HEK293 (cell line): ENCODE measurements at regions not wholly inside any gene's neighbourhood (a gene's known extent, or its start where the extent isn't known, plus 50 kb on each side); places are given as distances from the start of the nearest gene placed in this dataset.

ENCODE experiments used
- CTCF ChIA-PET: fragments of 350-600 bp; formaldehyde crosslinking; extraction: SDS; loops from one replicate; lab custom pipeline; 2021; ENCODE audit warnings: antibody characterized with exemption; lab: Yijun Ruan, JAX
- POLR2A ChIA-PET: fragments of 300-600 bp; formaldehyde crosslinking; extraction: SDS; loops from one replicate; lab custom pipeline; 2020; ENCODE audit warnings: antibody characterized with exemption, inconsistent platforms; lab: Yijun Ruan, JAX
- H3K27ac ChIP-seq: fragments of 200-500 bp; sonication (Bioruptor generic); 2 replicates; pipeline ENCODE4 v1.5.1; 2014; ENCODE audit warnings: low read depth, low read length, control low read depth, inconsistent platforms; ENCODE audit errors: extremely low read depth
- H3K36me3 ChIP-seq, 2 experiments: fragments of 200-500 bp in 1 of 2; sonication (Bioruptor generic) in 1 of 2; 1 replicate in 1 of 2; 2 replicates in 1 of 2; pipeline ENCODE4 v1.5.1; 2014 to 2017; ENCODE audit warnings: inconsistent platforms in 2 of 2, low read length in 2 of 2; ENCODE audit not compliant: control insufficient read depth in 2 of 2, insufficient read depth in 1 of 2
- H3K4me1 ChIP-seq: fragments of 200-500 bp; sonication (Bioruptor generic); 2 replicates; pipeline ENCODE4 v1.5.1; 2014; ENCODE audit warnings: mild to moderate bottlenecking, low read length, inconsistent platforms; ENCODE audit not compliant: control insufficient read depth, insufficient read depth
- H3K4me3 ChIP-seq: 2 replicates; pipeline ENCODE4 v1.5.1; 2011; ENCODE audit warnings: low read depth, mild to moderate bottlenecking, control low read depth, low read length, moderate library complexity
- H3K9me3 ChIP-seq: fragments of 200-500 bp; sonication (Bioruptor generic); 2 replicates; pipeline ENCODE4 v1.5.1; 2014; ENCODE audit warnings: low read depth, low read length, inconsistent platforms; ENCODE audit not compliant: control insufficient read depth, insufficient read depth
- MZF1 ChIP-seq: fragments of 450-650 bp; formaldehyde crosslinking; IDR thresholded peaks from 2 replicates; pipeline ENCODE4 v1.5.1; 2017; ENCODE audit warnings: missing biosample characterization, missing genetic modification characterization, borderline replicate concordance
- PATZ1 ChIP-seq: fragments of 450-650 bp; formaldehyde crosslinking; IDR thresholded peaks from 2 replicates; pipeline ENCODE4 v1.5.1; 2016; ENCODE audit warnings: missing biosample characterization, missing genetic modification characterization
- PRDM10 ChIP-seq: fragments of 450-650 bp; formaldehyde crosslinking; IDR thresholded peaks from 2 replicates; pipeline ENCODE4 v1.5.1; 2016; ENCODE audit warnings: missing biosample characterization, missing genetic modification characterization
- PRDM2 ChIP-seq: fragments of 450-650 bp; formaldehyde crosslinking; IDR thresholded peaks from 2 replicates; pipeline ENCODE4 v1.5.1; 2016; ENCODE audit warnings: missing biosample characterization, missing genetic modification characterization, borderline replicate concordance
- SALL2 ChIP-seq: fragments of 450-650 bp; formaldehyde crosslinking; IDR thresholded peaks from 2 replicates; pipeline ENCODE4 v1.5.0; 2017; ENCODE audit warnings: missing biosample characterization, mild to moderate bottlenecking, missing genetic modification characterization, borderline replicate concordance
- SCRT1 ChIP-seq: fragments of 450-650 bp; formaldehyde crosslinking; IDR thresholded peaks from 2 replicates; pipeline ENCODE4 v1.5.1; 2016; ENCODE audit warnings: missing biosample characterization, missing genetic modification characterization, borderline replicate concordance
- ZNF18 ChIP-seq: fragments of 450-650 bp; formaldehyde crosslinking; IDR thresholded peaks from 2 replicates; pipeline ENCODE4 v1.5.1; 2016; ENCODE audit warnings: missing biosample characterization, missing genetic modification characterization
- ZNF2 ChIP-seq: fragments of 450-650 bp; formaldehyde crosslinking; IDR thresholded peaks from 2 replicates; pipeline ENCODE4 v1.5.1; 2016; ENCODE audit warnings: missing biosample characterization, missing genetic modification characterization
- ZNF248 ChIP-seq: fragments of 450-650 bp; formaldehyde crosslinking; IDR thresholded peaks from 2 replicates; pipeline ENCODE4 v1.5.1; 2017; ENCODE audit warnings: missing biosample characterization, missing genetic modification characterization
- ZNF391 ChIP-seq: fragments of 450-650 bp; formaldehyde crosslinking; IDR thresholded peaks from 2 replicates; pipeline ENCODE4 v1.5.1; 2016; ENCODE audit warnings: low read depth, missing biosample characterization, missing genetic modification characterization, borderline replicate concordance
- ZNF404 ChIP-seq: fragments of 450-650 bp; formaldehyde crosslinking; IDR thresholded peaks from 2 replicates; pipeline ENCODE4 v1.5.1; 2017; ENCODE audit warnings: missing biosample characterization, missing genetic modification characterization
- ZNF571 ChIP-seq: fragments of 450-650 bp; formaldehyde crosslinking; IDR thresholded peaks from 2 replicates; pipeline ENCODE4 v1.5.0; 2017; ENCODE audit warnings: missing biosample characterization, missing genetic modification characterization
- ZNF580 ChIP-seq: fragments of 450-650 bp; formaldehyde crosslinking; IDR thresholded peaks from 2 replicates; pipeline ENCODE4 v1.5.1; 2016; ENCODE audit warnings: missing biosample characterization, missing genetic modification characterization
- ZNF596 ChIP-seq: fragments of 450-650 bp; IDR thresholded peaks from 2 replicates; pipeline ENCODE4 v1.5.0; 2018; ENCODE audit warnings: missing biosample characterization, mild to moderate bottlenecking, missing genetic modification characterization, moderate library complexity
- ZNF664 ChIP-seq: fragments of 450-650 bp; formaldehyde crosslinking; IDR thresholded peaks from 2 replicates; pipeline ENCODE4 v1.5.1; 2016; ENCODE audit warnings: missing biosample characterization, missing genetic modification characterization
- ZNF768 ChIP-seq: fragments of 450-650 bp; formaldehyde crosslinking; IDR thresholded peaks from 2 replicates; pipeline ENCODE4 v1.5.1; 2018; ENCODE audit warnings: missing biosample characterization, mild to moderate bottlenecking, missing genetic modification characterization
- ZNF785 ChIP-seq: fragments of 450-650 bp; formaldehyde crosslinking; IDR thresholded peaks from 2 replicates; pipeline ENCODE4 v1.5.1; 2016; ENCODE audit warnings: missing biosample characterization, missing genetic modification characterization
- ZNF792 ChIP-seq: fragments of 450-650 bp; formaldehyde crosslinking; IDR thresholded peaks from 2 replicates; pipeline ENCODE4 v1.5.1; 2016; ENCODE audit warnings: missing biosample characterization, missing genetic modification characterization
- ZXDB ChIP-seq: fragments of 450-650 bp; formaldehyde crosslinking; IDR thresholded peaks from 2 replicates; pipeline ENCODE4 v1.5.1; 2016; ENCODE audit warnings: missing biosample characterization, missing genetic modification characterization

- TF ChIP-seq PATZ1 (tag by site-specific recombination): no peak
- TF ChIP-seq ZNF580 (tag by site-specific recombination): no peak
- TF ChIP-seq ZNF404 (tag by site-specific recombination): no peak
- TF ChIP-seq, all 188 proteins: peak for 0
Observed at GRCh38 chr2:215644233-215644897, 208.5 kb upstream of the FN1 start (continued).

GRCh38 chr2:215638687-215639086 is 202.8 kb upstream of the FN1 start:
- POLR2A ChIA-PET: no interaction called here
- CTCF ChIA-PET: interaction anchor here (0.7 kb wide), 1 partner anchor 670 kb away, joined by 3 read pairs; no protein-coding TSS in a partner anchor
- Histone ChIP-seq H3K36me3 (no peaks in the 10 kb centered on the region), H3K4me3 (no peak overlapping the region)
- TF ChIP-seq PRDM2 (tag by site-specific recombination) (no peak), SCRT1 (tag by site-specific recombination) (no peak), ZNF596 (no peak), ZNF785 (tag by site-specific recombination) (no peak), ZNF391 (tag by site-specific recombination) (no peak), SALL2 (no peak), ZNF768 (tag by site-specific recombination) (no peak), ZNF664 (no peak), MZF1 (tag by site-specific recombination) (no peak), ZNF248 (tag by site-specific recombination) (no peak), ZNF2 (tag by site-specific recombination) (no peak)
- TF ChIP-seq, all 188 proteins: peak for 0
- H3K27ac ChIP-seq: no peak overlapping the region
- H3K4me1 ChIP-seq: no peaks in the 10 kb centered on the region
- no peaks in the 10 kb centered on the region for H3K9me3 ChIP-seq

GRCh38 chr2:215637651-215638050 is 201.8 kb upstream of the FN1 start:
- Histone ChIP-seq H3K27ac (no peak overlapping the region), H3K4me1 (no peaks in the 10 kb centered on the region), H3K36me3 (no peaks in the 10 kb centered on the region), H3K9me3 (no peaks in the 10 kb centered on the region), H3K4me3 (no peak overlapping the region)
- ChIA-PET POLR2A (no interaction called here), CTCF (no interaction called here)
- TF ChIP-seq PRDM10 (tag by site-specific recombination) (no peak), ZNF580 (tag by site-specific recombination) (no peak), ZNF596 (no peak), ZNF571 (tag by site-specific recombination) (no peak), ZXDB (tag by site-specific recombination) (no peak), ZNF18 (no peak), ZNF792 (tag by site-specific recombination) (no peak)
